Vagina (tissue), 2 donors: ENCODE measurements at regions not wholly inside any gene's neighbourhood (a gene's known extent, or its start where the extent isn't known, plus 50 kb on each side); places are given as distances from the start of the nearest gene placed in this dataset.

Experiments
- CTCF ChIP-seq, 3 experiments: fragments of 450-650 bp in 2 of 3; fragments of 200-600 bp in 1 of 3; sonication (generic) in 1 of 3; IDR thresholded peaks; one replicate each; pipeline ENCODE4 v1.5.1; 2017 to 2019; ENCODE audit warnings: antibody characterized with exemption in 3 of 3, mild to moderate bottlenecking in 2 of 3, moderate library complexity in 2 of 3
- POLR2AphosphoS5 ChIP-seq, 2 donors: sonication (generic); formaldehyde crosslinking; IDR thresholded peaks; one replicate each; pipeline ENCODE4 v1.9.0; 2017; ENCODE audit warnings: antibody characterized with exemption in 2 of 2, mild to moderate bottlenecking in 2 of 2, low read depth in 1 of 2; ENCODE audit not compliant: insufficient read depth in 1 of 2

- TF ChIP-seq CTCF (IDR thresholded peaks at IDR 0.05) (no peak), POLR2AphosphoS5 (IDR thresholded peaks at IDR 0.05; ENCODE audit: insufficient read depth in 1 of 2, low read depth in 1 of 2) (no peak)
These were observed 86.5 kb upstream of the CDKN3 start for GRCh38 chr14:54310151-54310850.
